GM12878 (cell line): ENCODE measurements at regions not wholly inside any gene's neighbourhood (a gene's known extent, or its start where the extent isn't known, plus 50 kb on each side); places are given as distances from the start of the nearest gene placed in this dataset.

ENCODE experiments used
- ATAC-seq: fragments of 200-7000 bp; cut with Tn5 transposase; 3 replicates; pipeline ENCODE4 v1.9.1; 2020; ENCODE audit warnings: mild to moderate bottlenecking, moderate library complexity
- BruUV-seq: library from RNA; stranded (reverse); fragments of 400-500 nt; replicated peaks from 2 replicates; lab custom pipeline; 2021; lab: Mats Ljungman, UMichigan
- CTCF ChIA-PET: fragments of 300-600 bp; sonication (Branson Sonifier 250); formaldehyde crosslinking; extraction: SDS; loops from one replicate; lab custom pipeline; 2021; ENCODE audit warnings: inconsistent platforms; lab: Yijun Ruan, JAX
- POLR2A ChIA-PET: fragments of 350-600 bp; formaldehyde crosslinking; extraction: SDS; loops from one replicate; lab custom pipeline; 2021; ENCODE audit warnings: inconsistent platforms; lab: Charles Lee
- RAD21 ChIA-PET: fragments of 300-600 bp; sonication (Branson Sonifier 250); formaldehyde crosslinking; loops from one replicate; lab custom pipeline; 2023; ENCODE audit warnings: antibody characterized with exemption; ENCODE audit not compliant: unreplicated experiment; lab: Charles Lee
- SMC1A ChIA-PET: fragments of 300-600 bp; sonication (Branson Sonifier 250); formaldehyde crosslinking; loops from one replicate; lab custom pipeline; 2023; ENCODE audit not compliant: unreplicated experiment, uncharacterized antibody; lab: Charles Lee
- DNase-seq: peaks from one replicate; pipeline ENCODE4 v3.0.0-alpha.2; 2011; ENCODE audit warnings: low read depth, low spot score
- FAIRE-seq: peaks from 3 replicates; lab custom pipeline; 2011; peaks lifted over from hg19 to GRCh38; lab: Jason Lieb, UNC
- H2AFZ ChIP-seq: 2 replicates; pipeline ENCODE4 v1.6.0; 2011; ENCODE audit warnings: low read depth, low read length, control low read depth; ENCODE audit not compliant: control insufficient read depth
- H3K27ac ChIP-seq: 2 replicates; pipeline ENCODE4 v1.5.1; 2011; ENCODE audit warnings: control low read depth; ENCODE audit not compliant: control insufficient read depth, insufficient read depth
- H3K27me3 ChIP-seq, 2 experiments: replicated peaks in 1 of 2; 2 replicates each; pipeline versions ENCODE4 v1.6.0 to v1.6.1; 2011; ENCODE audit warnings: low read length in 1 of 2; ENCODE audit not compliant: control insufficient read depth in 2 of 2, insufficient read depth in 2 of 2
- H3K36me3 ChIP-seq, 2 experiments: 2 replicates each; pipeline ENCODE4 v1.5.1; 2011; ENCODE audit warnings: low read length in 1 of 2; ENCODE audit not compliant: control insufficient read depth in 2 of 2, insufficient read depth in 2 of 2
- H3K4me1 ChIP-seq: 2 replicates; pipeline ENCODE4 v1.6.1; 2011; ENCODE audit warnings: mild to moderate bottlenecking, low read length, moderate library complexity, mixed read lengths; ENCODE audit not compliant: control insufficient read depth, insufficient read depth
- H3K4me2 ChIP-seq: 2 replicates; pipeline ENCODE4 v1.6.0; 2011; ENCODE audit warnings: control low read depth; ENCODE audit not compliant: control insufficient read depth, insufficient read depth
- H3K4me3 ChIP-seq: fragments of 200-600 bp; sonication (generic); 2 replicates; pipeline ENCODE4 v1.5.1; 2016
- H3K79me2 ChIP-seq: 2 replicates; pipeline ENCODE4 v1.6.0; 2011; ENCODE audit warnings: low read length; ENCODE audit not compliant: control insufficient read depth, insufficient read depth
- H3K9ac ChIP-seq: 2 replicates; pipeline ENCODE4 v1.8.0; 2011; ENCODE audit warnings: low read length, control low read depth, mixed read lengths; ENCODE audit not compliant: control insufficient read depth, insufficient read depth
- H3K9me3 ChIP-seq: replicated peaks from 3 replicates; pipeline ENCODE4 v1.5.1; 2011; ENCODE audit warnings: mild to moderate bottlenecking, low read length; ENCODE audit not compliant: control insufficient read depth, insufficient read depth
- H4K20me1 ChIP-seq: 2 replicates; pipeline ENCODE4 v1.6.0; 2011; ENCODE audit not compliant: control insufficient read depth, insufficient read depth
- BACH1 ChIP-seq: fragments of 450-650 bp; IDR thresholded peaks from 2 replicates; pipeline ENCODE4 v1.6.1; 2017; ENCODE audit warnings: mild to moderate bottlenecking, borderline replicate concordance
- EED ChIP-seq: sonication (generic); IDR thresholded peaks from 2 replicates; pipeline ENCODE4 v1.6.1; 2016; ENCODE audit warnings: antibody characterized with exemption, low read depth
- POU2F2 ChIP-seq: IDR thresholded peaks from 3 replicates; pipeline ENCODE4 v1.6.1; 2011; ENCODE audit warnings: low read depth, mild to moderate bottlenecking, low read length, borderline replicate concordance
- TAF1 ChIP-seq: IDR thresholded peaks from 2 replicates; pipeline ENCODE4 v1.6.1; 2011; ENCODE audit warnings: mild to moderate bottlenecking, low read depth, low read length, borderline replicate concordance
- ZNF217 ChIP-seq: fragments of 450-650 bp; IDR thresholded peaks from 2 replicates; pipeline ENCODE4 v1.6.1; 2017; ENCODE audit warnings: antibody characterized with exemption, mild to moderate bottlenecking
- WGBS: methylation state at CpG from one replicate; pipeline ENCODE4 v1.1.6; 2016; ENCODE audit warnings: low lambda C conversion rate; ENCODE audit not compliant: insufficient replicate concordance, insufficient coverage; ENCODE audit errors: missing lambda C conversion rate; 5-methylcytosine and 5-hydroxymethylcytosine counted together
- in situ Hi-C: fragments of 300-500 bp; cut with MboI; formaldehyde crosslinking; loops from 9 replicates; pipeline ENCODE4 v1.14.3; 2018; ENCODE audit warnings: mixed read lengths
- intact Hi-C: fragments of 100-400 bp; cut with micrococcal nuclease; formaldehyde crosslinking; loops from one replicate; pipeline ENCODE4 v1.14.2; 2022; ENCODE audit not compliant: unreplicated experiment

DNA sequence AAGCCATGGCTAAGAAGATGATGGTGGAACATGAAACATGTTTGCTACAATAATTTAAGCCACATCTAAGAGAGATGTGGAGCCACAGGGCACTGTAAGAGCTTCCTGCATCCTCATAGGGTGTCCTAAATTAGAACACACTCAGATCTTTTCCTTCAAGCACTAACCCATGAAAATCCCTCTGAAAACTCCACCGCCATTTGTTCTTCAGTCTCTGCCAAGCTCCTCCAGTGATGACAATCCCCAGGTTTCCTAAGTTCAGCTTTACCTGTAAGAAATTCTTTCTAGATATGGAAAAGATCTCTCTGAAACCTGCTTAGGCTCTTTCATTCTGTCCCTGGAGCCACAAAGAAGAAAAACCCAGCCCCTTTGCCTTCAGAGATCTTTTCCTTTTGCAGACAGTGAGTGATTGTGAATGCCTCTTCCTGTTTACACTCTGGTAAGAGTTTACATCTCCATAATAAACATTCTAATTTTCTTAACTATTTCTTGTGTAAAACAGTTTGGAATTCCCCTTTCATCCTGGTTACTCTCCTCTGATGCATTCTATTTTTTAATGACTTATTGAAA lies 907.2 kb downstream of the VRK1 start:
- H3K9me3 ChIP-seq = no peaks in the 10 kb centered on the region; the same call in 2 of the 3 replicates
- ChIA-PET RAD21 (no interaction called here), POLR2A (no interaction called here), SMC1A (interaction anchor here (1.2 kb wide), 1 partner anchor 79 kb away, joined by 4 read pairs; no protein-coding TSS in a partner anchor), CTCF (no interaction called here)
- ATAC-seq (no peak), DNase-seq (no peak), FAIRE-seq (no peak)
- in situ Hi-C loops (loop anchor here (10.0 kb wide), 1 partner anchor 1560 kb away; no protein-coding TSS in a partner anchor), intact Hi-C loops (loop anchor here (10.0 kb wide), 2 partner anchors 160 to 290 kb away; no protein-coding TSS in a partner anchor)
- no peak overlapping the region for H2AFZ ChIP-seq
- H3K36me3 ChIP-seq = no peaks in the 10 kb centered on the region
- no peaks in the 10 kb centered on the region for H3K27me3 ChIP-seq
- H4K20me1 ChIP-seq = no peaks in the 10 kb centered on the region
- TF ChIP-seq ZNF217 = no peak
- TF ChIP-seq POU2F2 = no peak
- no peak for TF ChIP-seq EED
- H3K9ac ChIP-seq = no peak overlapping the region
- H3K4me2 ChIP-seq = no peak overlapping the region
- H3K4me3 ChIP-seq = no peak overlapping the region
- no peaks in the 10 kb centered on the region for H3K79me2 ChIP-seq
- H3K27ac ChIP-seq = no peak overlapping the region
- 70% methylated on average over 1 of the region's 1 CpG for WGBS
- no TSS peak for BruUV-seq
- peaks cover 7% of the 10 kb centered on the region for H3K4me1 ChIP-seq

GRCh38 chr14:97705107-97705506 lies 907.9 kb downstream of the VRK1 start:
- no peak overlapping the region for H3K9ac ChIP-seq
- H3K36me3 ChIP-seq = no peaks in the 10 kb centered on the region
- H3K4me2 ChIP-seq = no peak overlapping the region
- H3K79me2 ChIP-seq = no peaks in the 10 kb centered on the region
- ATAC-seq (no peak), FAIRE-seq (no peak), DNase-seq (no peak)
- H3K9me3 ChIP-seq = no peaks in the 10 kb centered on the region; the same call in 2 of the 3 replicates
- ChIA-PET POLR2A (no interaction called here), RAD21 (interaction anchor here (1.3 kb wide), 1 partner anchor 7 kb away, joined by 3 read pairs; no protein-coding TSS in a partner anchor), CTCF (no interaction called here), SMC1A (interaction anchor here (1.2 kb wide), 1 partner anchor 80 kb away, joined by 4 read pairs; no protein-coding TSS in a partner anchor)
- in situ Hi-C loops (loop anchor here (10.0 kb wide), 1 partner anchor 1560 kb away; no protein-coding TSS in a partner anchor), intact Hi-C loops (loop anchor here (5.0 to 10.0 kb wide), 3 partner anchors 68 to 290 kb away; no protein-coding TSS in a partner anchor)
- H3K4me1 ChIP-seq = peaks cover 7% of the 10 kb centered on the region
- H3K27ac ChIP-seq = no peak overlapping the region
- H3K27me3 ChIP-seq = no peaks in the 10 kb centered on the region
- no peak overlapping the region for H3K4me3 ChIP-seq
- TF ChIP-seq TAF1 (no peak), BACH1 (peak; percentile 51; the same call in 1 of the 2 replicates)
- 2% methylated on average over 2 of the region's 2 CpGs for WGBS
- H4K20me1 ChIP-seq = no peaks in the 10 kb centered on the region
- no TSS peak for BruUV-seq
- H2AFZ ChIP-seq = no peak overlapping the region
